GM12872 (cell line): ENCODE measurements at regions not wholly inside any gene's neighbourhood (a gene's known extent, or its start where the extent isn't known, plus 50 kb on each side); places are given as distances from the start of the nearest gene placed in this dataset.

Source experiments
- CTCF ChIP-seq: IDR thresholded peaks from 3 replicates; pipeline ENCODE4 v1.5.1; 2011; ENCODE audit warnings: low read depth, mild to moderate bottlenecking, low read length, moderate library complexity; ENCODE audit not compliant: insufficient read depth

DNA sequence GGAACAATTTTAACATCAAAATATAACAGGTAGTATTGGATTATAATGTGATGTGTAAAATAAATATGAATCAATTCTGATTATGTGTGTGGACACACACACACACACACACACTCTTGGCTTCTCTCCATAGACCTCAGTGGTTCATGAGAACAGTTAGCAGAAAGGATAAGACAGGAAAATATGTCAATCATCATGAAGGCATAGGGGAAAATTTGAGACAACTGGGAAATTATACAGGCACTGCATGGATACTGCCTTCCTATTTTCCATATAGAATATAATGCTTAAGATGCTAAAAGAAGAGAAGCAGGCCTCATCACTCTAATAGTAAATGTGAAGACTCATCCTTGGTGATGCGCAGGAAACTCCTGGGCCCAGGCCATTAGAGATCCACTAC, 884.5 kb downstream of the SUCLG1 start:
- TF ChIP-seq CTCF, result no peak

GRCh38 chr2:83573060-83573459, 886.0 kb downstream of the SUCLG1 start:
- no peak for TF ChIP-seq CTCF

DNA sequence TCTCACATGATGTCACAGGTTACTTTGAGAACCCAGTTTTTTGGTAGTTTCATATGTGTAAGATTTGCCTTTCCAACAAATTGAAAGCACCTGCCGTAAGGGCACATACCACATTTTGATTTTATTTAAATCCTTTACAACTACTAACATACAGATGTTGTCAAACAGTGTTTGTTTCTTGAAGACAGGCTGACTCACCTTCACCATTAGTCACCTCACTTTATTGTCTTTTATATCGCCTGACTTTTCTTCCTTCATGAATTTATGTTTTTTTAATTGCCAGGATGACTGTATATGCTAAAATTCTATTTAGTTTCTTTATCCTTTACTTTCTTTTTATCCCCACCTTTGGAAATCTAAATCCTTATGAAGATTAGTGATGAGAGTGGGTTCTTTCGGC, 886.7 kb downstream of the SUCLG1 start:
- no peak for TF ChIP-seq CTCF

- no peak for TF ChIP-seq CTCF
Measured at GRCh38 chr2:83567551-83567950, 891.5 kb downstream of the SUCLG1 start.

GRCh38 chr2:83565626-83566025, 893.5 kb downstream of the SUCLG1 start:
- no peak for TF ChIP-seq CTCF

- TF ChIP-seq CTCF, result no peak
Measured at GRCh38 chr2:83565181-83565580, 893.9 kb downstream of the SUCLG1 start.

GRCh38 chr2:83561592-83561991, 897.5 kb downstream of the SUCLG1 start:
- no peak for TF ChIP-seq CTCF

DNA sequence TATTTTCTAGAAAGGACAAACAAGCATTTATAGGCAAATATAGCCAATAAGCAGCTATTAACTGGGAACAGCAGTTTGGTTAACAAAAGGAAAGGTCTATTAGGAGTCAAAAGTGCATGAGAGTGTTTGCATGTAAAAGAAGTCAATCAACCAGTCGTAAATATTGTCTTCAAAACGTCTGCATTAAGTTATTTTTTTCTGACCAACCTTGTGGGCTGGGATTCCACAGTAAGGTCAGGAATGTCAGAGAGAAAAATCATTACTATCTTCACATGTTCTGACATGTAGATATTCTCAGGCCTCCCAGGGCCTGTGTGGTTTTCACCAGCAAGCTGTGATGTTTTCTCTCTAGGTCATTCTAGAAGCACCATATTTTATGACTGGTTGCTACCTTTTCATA, 922.5 kb downstream of the SUCLG1 start:
- no peak for TF ChIP-seq CTCF
